ENCODE measurements at regions not wholly inside any gene's neighbourhood (a gene's known extent, or its start where the extent isn't known, plus 50 kb on each side); places are given as distances from the start of the nearest gene placed in this dataset.
"Not testable (repeated sequence)": the region's sequence is repeated elsewhere in the genome, so short reads cannot be mapped to it uniquely, and the experiment has no call there.

DNA sequence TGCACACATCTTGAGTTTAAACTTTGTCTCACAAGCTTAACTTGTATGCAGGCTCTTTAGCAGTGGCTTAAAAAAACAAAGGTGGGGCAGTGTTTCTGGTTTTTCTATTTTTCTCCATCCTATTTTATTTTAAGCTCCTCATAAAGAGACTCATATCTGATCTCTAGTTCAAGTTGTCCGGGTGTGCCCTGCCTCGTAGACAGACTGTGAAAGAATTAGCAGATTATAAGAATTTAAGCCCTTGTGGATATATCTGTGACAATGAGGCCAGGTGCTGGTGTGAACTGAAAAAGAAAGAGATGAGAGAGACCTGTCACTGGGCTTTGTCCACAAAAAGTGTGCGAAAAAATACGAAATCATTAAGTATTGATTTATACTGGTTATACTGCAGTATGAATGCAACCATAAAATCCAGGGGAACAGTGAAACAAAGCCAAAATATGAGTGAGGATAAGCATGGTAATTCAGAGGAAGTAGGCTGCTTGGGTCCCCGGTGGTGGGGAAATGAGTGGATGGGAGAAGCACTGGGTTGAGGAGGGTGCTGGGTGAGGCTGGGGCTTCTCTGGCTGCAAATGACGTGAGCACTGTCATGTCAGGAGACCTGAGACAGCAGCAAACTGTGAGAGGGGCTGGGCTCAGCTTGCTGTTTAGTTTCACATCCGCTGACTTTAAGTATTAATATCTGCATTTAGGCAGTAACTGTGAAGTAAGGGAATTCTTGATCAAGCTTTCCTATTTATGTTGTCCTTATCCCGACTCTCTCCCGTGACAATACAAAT is 179.7 kb upstream of the ANKRD55 start:
- peak; percentile 19 for DNase-seq

DNA sequence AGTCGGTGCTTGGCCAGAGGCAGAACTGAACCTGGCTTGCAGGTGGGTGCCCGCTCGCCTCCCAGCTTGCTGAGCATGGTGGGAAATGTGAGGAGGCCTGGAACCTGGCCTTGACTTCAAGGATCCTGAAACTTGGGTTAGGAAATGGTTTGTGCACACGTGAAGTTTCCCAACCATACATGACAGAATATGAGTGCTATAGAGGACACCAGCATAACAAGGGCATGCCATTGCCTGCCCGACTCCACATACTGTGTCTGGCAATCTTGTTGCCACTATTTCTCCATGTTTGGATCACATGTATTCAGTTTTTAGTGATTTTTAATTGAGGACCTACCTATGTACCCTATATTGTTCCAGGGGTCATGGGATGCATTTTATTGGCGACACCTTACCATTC is 177.6 kb upstream of the ANKRD55 start:
- no peak for DNase-seq

DNA sequence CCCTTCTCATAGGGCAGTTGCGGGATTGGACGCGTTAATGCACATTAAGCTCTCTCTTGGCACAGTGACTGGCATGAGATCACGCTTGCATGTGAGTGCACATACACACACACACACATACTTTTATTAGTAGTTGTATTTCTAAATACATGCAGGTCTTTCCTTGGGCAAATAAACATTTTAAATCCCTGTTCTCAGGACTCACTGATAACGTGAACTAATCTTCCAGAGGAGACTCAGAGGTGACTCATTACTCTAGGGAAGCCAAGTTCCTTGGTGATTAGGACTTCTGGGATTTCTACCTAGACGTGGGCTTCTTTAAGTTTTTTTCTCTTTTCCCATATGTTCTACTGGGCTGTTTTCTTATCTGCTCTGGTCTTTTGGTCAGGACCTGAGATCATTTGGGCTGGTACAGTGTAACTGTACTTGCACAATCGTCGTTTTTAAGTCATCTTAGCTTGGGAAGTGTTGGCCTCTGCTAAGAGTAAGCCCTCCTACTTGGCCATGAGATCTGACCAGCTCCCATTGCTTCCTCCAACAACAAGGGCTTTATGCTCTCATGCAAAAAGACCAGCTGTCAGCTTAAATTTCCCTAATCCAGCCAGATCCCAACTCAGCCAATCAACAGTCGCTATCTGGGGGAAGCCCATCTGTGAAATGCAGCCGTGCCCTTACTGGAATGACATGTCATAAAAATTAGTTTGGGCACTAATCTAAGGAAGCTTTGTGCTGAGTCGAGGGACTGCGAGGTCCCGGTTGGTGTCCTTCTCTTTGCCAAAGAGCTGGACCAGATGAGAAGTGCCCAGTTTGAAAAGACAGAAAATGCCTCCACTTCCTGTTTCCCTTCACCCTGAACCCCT is 176.4 kb upstream of the ANKRD55 start:
- DNase-seq = no peak

DNA sequence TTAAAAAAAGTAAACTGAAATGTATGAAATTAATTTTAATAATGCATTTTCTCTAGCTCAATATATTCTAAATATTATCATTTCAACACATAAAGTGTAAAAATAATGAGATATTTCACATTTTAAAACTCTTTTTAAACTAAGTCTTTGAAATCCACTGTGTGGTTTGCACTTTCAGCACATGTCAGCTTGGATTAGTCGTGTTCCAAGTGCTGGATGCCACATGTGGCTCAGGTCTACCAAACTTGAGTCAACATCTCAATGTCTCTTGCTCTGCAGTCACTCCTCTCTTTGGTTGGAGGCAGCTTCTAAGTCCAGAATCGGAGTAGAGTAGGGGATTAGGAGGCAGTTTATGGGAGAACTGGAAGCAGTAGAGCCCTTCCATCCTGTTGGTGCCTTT is 173.7 kb upstream of the ANKRD55 start:
- no peak for DNase-seq

DNA sequence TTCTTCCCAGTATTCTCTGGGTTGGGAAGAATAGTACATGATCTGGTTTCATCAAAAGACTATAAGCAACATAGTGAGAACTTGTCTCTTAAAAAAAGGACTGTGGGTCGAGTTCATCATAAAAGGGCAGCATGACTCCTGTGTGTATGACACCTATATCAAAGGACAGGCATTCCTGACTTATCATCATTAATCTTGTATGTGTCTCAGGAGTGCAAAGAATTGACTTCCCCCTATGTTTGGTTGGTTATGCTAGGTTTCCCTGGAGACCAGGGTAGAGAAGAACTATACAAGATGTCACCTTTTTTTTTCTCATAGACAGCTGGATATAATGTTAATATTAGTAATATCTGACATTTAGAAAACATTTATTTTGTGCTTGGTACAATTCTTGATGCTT is 173.1 kb upstream of the ANKRD55 start:
- DNase-seq = no peak

DNA sequence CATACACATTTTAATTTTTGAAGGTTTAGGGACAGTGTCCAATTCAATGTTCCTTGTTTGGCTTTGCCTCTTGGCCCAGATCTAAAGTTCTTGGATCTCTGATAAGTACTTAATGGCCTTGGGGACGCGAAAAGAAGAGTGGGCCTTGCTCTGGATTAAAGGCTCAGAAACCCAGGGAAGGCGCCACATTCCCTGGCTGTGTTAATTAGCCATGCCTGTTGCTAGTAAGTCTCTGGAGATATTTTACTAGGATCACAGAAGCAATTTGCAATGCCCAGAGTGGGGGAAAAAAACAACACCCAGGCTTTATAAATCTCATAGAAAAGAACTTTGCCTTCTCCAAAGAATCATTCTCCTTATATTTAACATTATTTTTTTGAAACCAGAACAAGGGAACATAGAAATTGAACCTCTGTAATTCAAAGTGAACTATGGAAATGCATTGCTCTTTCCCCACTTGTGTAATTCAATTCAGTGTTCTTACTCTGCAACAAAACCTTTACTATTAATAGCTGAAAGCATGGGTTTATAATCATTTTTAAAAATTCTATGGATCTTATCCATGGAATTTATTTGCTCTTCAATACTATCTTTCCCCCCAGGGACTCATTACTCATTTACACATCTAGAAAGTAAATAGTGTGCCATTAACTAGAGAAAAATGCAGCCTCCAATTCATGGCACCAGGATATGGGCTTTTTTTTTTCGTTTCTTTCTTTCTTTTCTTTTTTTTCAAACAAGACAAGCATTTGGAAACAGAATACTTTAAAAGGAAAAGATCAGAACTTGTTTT is 172.2 kb upstream of the ANKRD55 start:
- DNase-seq = no peak

DNA sequence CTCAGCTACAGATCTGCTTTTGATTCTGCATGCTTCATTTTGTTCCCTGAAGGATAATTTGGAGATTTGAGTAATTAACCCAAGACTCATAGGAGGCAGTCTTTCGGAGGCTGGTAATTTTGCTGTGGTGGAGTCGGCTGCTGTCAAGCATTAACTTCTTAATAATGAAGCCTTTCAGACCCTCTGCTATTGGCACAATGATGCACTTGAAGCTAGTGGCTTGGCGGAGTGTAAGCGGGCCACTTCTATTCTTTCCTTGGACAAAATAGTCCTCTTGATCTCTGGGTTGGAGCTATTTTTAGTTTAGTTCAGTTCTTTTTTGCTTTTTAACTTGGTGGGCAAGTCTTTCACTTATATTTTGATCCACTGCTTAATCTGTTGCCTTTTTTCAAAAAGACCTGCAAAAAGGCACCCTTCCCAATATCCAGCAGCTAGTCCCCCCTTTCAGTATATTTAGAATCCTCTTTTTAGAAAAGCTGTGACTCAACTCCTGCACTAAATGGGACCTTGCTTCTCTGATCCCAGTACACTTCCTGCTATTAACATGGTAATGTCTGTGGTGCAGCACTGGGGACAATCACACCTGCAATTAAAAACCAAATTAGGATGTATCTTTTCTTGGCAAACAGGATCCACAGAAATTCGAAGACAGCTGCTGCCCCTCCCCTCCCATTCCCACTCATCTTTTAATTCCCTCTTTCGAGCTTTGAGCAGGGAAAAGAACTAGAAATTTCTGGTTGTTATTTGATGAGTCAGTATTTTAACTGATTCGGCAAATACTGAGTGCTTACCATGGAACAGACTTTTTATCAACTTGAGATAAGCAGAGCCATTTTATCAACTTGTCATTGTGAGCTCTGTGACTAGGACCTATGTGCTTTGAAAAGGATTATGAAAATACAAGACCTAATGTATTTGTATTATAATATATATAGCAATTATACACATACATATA is 169.4 kb upstream of the ANKRD55 start:
- DNase-seq = peak; percentile 39

DNA sequence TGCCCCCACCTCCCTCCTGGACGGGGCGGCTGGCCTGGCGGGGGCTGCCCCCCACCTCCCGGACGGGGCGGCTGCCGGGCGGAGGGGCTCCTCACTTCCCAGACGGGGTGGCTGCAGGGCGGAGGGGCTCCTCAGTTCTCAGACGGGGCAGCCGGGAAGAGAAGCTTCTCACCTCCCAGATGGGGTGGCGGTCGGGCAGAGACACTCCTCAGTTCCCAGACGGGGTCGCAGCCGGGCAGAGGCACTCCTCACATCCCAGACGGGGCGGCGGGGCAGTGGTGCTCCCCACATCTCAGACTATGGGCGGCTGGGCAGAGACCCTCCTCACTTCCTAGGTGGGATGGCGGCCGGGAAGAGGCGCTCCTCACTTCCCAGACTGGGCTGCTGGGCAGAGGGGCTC is 164.7 kb upstream of the ANKRD55 start:
- DNase-seq = not testable (repeated sequence)

DNA sequence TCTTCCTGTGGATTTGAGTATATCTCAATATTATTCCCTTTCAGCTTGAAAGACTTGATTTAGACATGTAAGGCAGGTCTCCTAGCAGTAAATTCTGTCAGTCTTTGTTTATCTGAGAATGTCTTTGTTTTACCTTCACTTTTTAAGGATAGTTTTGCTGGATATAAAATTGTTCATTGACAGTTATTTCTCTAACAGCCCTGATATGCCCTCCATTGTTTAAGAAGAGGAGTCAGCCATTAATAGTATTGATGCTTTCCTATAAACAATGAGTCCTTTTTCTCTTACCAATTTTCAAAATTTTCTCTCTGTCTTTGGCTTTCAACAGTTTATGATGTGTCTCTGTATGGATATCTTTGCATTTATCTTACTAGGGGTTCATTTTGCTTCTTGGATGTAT is 163.5 kb upstream of the ANKRD55 start:
- no peak for DNase-seq

DNA sequence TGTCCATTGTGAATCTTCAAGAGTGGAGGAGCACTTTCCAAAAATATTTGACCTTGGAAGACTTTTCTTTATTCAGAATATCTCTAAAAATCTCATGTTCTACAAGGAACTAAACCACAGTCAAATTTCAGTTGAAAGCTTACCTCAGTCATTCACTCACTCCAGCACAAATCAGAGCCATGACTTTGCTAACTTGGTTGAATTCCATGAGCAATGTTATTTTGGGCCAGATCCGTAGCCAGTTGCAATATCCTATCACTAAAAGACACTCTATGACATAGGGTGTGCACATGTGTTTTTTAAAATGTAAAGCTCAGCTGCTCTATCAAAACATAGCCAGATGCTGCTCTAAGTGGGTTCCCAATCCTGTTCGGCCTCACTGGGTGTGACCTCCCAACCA is 156.1 kb upstream of the ANKRD55 start:
- no peak for DNase-seq

DNA sequence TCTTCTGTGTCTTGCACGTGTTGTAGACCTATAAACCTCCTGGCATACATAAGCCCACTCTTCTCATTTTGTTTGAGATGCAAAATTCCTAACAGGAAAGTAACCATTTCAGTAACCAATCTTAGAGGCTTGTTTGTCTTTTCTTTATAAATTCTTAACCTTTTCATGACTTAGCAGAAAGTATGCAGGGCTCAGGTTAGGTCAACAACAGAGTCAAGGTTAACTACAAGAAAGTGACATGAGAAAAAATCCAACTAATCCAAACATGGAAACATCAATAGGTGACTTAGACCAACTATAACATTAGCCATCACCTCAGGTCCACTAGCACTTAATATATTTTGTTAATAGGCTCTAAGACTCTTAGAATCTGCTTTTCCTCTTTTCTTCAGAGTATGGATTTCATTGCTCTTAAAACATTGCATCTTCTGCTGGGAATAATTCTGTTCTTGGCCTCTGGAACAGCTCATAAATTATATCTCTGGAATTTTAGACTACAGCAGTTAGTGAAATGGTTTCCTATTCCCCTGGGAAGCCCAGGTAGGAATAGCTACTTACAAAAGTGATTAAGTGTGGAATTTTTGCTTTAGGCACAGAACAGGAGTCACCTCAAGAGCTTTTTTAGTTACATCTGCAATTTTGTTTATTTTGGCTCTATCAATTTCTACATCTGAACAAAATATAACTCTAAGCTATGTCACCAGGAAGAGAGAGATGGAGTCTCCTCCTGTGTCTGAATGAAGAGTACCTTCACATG is 155.3 kb upstream of the ANKRD55 start:
- DNase-seq = no peak

DNA sequence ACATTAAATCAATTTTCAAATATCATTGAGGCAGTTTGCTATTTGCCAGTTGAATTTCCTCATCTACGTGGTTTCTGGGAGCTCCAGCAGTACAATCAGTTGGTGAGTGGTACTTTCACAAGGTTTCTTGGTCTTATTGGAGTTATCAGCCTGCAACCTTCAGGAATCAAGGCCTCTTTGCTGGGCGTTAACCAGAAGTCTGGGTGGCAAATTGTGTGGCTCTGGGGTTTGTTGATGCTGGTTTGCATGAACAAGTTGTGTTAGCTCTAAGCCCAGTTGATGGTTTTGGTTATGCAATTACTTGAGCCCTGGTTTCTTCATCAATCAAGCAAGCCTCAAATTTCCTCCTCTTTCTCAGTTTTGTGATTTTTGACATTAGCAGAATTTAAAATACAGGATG is 152.9 kb upstream of the ANKRD55 start:
- peak; percentile 49 for DNase-seq

DNA sequence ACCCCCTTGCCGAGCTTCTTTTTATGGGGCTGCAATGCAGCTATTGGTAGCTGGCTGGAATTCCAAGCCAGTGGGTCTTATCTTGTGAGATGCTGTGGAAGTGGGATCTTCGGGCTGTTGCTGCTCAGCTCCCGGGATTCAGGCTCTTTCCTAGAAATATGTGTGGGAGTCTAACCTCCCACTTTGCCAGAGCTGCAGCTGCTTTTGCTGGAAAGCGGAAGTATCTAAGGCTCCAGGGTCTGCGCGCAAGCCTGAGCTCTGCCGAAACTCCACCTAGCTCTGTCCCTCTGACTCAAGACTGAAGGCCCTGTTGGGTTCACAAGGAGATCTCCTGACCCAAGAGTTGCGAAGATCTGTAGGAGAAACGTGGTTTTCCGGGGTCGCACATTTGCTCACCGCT is 151.1 kb upstream of the ANKRD55 start:
- no peak for DNase-seq

DNA sequence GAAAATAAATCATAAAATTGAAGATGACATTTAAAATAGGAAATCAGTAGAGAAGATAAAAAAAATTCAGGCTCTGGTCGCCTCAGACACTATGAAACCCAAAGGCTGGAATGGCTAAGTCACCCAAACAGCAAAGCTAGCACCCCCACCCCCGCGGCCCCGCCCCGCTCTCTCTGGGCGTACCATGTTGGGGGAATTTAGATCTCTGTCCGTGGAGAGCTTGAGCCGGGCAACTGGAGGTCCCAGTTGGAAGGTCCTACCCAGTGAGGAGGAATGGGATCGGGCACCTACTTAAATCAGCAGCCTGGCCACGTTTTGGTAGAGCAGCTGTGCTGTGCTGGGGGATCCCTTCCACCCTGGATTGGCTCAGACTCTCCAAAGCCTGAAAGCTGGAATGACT is 150.6 kb upstream of the ANKRD55 start:
- no peak for DNase-seq

DNA sequence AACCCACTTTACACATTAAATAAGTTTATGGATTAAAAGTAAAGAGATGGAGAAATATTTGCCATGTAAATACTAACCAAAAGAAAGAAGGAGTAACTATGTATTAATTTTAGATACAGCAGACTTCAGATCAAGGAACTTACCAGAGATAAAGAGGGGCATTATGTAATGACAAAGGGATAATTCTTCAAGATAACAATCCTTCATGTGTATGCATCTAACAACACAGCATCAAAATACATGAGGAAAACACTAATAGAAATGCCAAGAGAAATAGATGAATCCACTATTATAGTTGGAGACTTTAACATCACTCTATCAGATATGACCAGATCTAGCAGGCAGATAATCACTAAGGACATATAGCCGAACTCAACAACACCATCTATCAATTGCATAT is 149.8 kb upstream of the ANKRD55 start:
- no peak for DNase-seq

DNA sequence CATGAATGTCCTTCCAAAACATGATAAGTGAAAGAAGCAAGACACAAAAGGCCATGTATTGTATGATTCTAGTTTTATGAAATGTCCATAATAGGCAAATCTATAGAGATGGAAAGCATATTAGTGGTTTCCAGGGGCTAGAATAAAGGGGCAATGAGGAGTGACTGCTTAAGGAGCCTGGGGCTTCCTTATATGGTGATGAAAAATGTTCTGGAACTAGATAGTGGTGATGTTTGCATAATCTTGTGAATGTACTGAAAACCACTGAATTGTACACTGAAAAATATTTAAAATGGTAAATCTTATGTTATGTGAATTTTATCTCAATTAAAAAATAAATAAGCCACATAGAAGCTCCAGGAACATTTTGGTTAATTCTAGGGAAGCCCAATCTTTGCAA is 144.4 kb upstream of the ANKRD55 start:
- no peak for DNase-seq

DNA sequence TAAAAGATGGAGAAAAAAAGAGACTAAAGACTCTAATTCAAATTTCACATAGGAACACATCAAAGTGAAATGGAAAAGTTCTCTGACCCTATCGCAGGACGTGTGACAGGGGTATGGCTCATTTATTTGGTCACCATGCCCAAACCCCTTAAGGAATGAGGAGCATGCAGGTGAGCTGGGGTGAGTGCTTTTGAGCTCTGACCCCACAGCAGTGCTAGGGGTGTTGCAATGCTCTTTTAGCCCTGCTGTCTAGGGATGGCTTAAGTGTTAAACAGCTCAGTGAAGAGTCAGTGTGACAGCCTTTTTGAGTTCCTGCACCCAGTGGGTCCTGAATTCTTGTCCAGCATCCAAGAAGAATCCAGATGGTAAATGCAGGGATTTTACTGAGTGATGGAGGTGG is 143.0 kb upstream of the ANKRD55 start:
- DNase-seq = no peak

DNA sequence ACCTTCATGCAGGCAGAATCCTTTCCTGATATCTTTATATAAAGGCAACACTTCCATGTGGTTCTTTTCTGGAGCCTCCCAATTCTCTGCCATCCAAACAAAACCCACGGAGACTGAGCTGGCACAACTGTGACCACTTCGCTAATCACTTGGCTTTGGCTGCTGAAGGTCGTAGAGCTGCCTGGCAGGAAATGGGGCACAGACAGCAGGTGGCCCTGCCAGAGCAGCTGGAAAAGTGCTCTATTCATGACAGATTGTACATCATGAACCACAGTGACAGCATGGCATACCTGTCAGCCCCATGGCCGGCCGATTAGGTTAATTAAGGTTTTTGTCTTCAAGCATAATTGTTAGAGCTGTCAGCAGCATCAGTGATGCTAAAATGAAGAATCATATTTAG is 141.9 kb upstream of the ANKRD55 start:
- no peak for DNase-seq

DNA sequence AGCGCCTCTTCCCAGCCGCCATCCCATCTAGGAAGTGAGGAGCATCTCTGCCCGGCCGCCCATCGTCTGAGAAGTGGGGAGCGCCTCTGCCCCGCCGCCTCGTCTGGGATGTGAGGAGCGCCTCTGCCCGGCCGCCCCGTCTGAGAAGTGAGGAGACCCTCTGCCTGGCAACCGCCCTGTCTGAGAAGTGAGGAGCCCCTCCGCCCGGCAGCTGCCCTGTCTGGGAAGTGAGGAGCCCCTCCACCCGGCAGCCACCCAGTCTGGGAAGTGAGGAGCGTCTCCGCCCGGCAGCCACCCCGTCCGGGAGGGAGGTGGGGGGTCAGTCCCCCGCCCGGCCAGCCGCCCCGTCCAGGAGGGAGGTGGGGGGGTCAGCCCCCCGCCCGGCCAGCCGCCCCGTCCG is 139.4 kb upstream of the ANKRD55 start:
- DNase-seq = not testable (repeated sequence)

DNA sequence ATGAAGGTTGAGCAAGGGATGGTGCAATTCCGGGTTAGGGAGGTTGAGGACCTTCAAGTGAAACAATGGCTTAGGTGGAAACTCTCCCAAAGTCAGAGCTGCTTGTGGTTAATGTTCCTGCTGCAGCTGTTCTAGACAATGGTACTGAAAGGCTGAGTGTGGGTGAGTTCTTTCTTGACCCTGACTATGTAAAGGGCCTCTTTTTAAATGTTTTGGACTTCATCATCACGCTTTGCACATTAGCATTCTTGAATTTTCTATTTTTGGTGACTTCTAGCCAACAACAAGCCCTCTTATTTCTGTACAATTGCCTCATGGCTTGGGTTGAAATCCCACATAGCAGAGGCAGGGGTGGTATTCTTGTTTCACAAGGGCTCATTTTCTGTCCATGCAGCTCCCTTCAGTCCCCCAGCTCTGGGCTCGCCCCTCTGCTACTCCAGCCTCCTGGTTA is 136.3 kb upstream of the ANKRD55 start:
- no peak for DNase-seq

DNA sequence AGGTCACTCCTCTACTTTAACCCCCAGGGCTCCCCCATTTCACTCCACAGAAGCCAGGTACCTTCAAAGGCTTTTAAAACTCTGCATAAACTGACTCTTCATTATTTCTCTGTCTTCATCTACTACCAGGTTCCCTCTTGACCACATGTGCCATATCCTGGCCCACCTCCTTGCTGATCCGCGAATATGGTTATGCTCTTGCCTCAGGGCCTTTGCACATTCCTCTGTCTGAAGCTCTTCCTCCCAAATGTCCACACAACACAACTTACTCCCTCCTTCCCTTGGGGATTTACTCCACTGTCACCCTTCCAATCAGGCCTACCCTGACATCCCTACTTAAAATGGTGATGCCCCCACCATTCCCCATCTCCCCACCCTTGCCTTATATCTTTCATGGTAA is 134.6 kb upstream of the ANKRD55 start:
- DNase-seq = no peak

DNA sequence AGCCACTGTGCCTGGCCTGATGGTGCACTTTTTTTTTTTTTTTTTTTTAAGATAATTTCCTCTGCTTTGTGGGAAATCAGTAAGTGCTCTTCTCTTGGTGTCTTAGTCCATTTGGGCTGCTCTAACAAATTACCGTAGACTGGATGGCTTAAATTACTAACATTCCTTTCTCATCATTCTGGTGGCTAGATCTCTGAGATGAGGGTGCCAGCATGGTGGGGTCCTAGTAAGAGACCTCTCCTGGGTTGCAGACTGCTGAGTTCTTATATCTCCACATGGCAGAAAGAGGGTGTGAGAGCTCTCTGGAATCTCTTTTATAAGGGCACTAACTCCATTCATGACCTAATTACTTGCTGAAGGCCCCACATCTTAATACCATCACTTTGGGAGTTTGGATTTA is 133.9 kb upstream of the ANKRD55 start:
- DNase-seq = no peak

All from hematopoietic multipotent progenitor cell treated with erythropoietin and hydrocortisone succinate and interleukin-3 and kit ligand, for 4 days (in vitro differentiated cells).